ENCODE measurements at regions not wholly inside any gene's neighbourhood (a gene's known extent, or its start where the extent isn't known, plus 50 kb on each side); places are given as distances from the start of the nearest gene placed in this dataset.
A peak's percentile ranks its signal among the peaks of the same experiment; 100 is the strongest.

DNA sequence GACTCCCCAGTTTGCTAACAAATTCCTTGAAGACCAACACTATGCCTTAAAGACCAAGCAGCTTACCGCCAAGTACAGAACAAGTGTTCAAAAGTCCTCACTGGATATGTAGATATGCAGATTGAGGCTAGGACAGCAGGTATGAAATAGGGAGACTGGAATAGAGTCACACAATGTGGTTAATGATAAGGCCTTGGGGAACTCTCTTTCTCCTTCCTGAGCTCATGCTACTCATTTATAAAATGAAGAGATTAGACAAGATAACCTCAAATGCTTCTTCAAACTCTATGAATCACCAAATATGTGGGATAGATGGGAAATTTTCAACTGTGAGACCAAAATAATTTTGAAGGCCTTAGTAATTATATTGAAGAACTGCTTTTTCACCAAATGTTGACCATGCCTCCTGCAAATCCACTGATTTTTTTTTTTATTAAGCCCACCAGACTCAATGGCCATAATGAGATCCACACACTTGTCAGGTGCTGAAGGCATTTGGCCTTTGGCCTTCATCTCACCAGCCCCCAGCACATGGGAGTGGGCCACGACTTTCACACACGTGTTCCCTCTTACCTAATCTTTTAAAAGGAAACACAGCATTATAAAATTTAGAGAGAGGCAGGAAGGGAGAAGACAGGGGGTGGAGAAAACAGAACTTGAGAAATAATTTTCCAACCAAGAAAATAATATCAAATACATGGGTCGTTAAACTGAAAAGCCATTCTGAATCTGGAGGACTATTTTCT, 181.5 kb downstream of the EN1 start (continued):
- no peak for TF ChIP-seq POLR2AphosphoS5 (IDR thresholded peaks at IDR 0.05; ENCODE audit: control insufficient read depth, insufficient read depth, low read depth, low read length)
- TF ChIP-seq RBFOX2 (IDR thresholded peaks at IDR 0.05; ENCODE audit: low read depth, low read length) = no peak
- no peak for TF ChIP-seq CBX1 (IDR thresholded peaks at IDR 0.05; ENCODE audit: low read depth)
- peak; percentile 90 for TF ChIP-seq MECOM (CRISPR knock-in tag; IDR thresholded peaks at IDR 0.05)
- no peak for TF ChIP-seq ZNF561 (CRISPR knock-in tag; conservative IDR thresholded peaks at IDR 0.05)
- no peak for TF ChIP-seq GABPB1 (CRISPR knock-in tag; IDR thresholded peaks at IDR 0.05)
- TF ChIP-seq ZFX (CRISPR knock-in tag; IDR thresholded peaks at IDR 0.05) = peak; percentile 43
- TF ChIP-seq TAL1 (IDR thresholded peaks at IDR 0.05) = peak; percentile 54; the same call in 1 of the 2 replicates
- TF ChIP-seq ETS2 (tag; IDR thresholded peaks at IDR 0.05; ENCODE audit: borderline replicate concordance, poor library complexity, severe bottlenecking) = no peak
- TF ChIP-seq, protein P1, sequence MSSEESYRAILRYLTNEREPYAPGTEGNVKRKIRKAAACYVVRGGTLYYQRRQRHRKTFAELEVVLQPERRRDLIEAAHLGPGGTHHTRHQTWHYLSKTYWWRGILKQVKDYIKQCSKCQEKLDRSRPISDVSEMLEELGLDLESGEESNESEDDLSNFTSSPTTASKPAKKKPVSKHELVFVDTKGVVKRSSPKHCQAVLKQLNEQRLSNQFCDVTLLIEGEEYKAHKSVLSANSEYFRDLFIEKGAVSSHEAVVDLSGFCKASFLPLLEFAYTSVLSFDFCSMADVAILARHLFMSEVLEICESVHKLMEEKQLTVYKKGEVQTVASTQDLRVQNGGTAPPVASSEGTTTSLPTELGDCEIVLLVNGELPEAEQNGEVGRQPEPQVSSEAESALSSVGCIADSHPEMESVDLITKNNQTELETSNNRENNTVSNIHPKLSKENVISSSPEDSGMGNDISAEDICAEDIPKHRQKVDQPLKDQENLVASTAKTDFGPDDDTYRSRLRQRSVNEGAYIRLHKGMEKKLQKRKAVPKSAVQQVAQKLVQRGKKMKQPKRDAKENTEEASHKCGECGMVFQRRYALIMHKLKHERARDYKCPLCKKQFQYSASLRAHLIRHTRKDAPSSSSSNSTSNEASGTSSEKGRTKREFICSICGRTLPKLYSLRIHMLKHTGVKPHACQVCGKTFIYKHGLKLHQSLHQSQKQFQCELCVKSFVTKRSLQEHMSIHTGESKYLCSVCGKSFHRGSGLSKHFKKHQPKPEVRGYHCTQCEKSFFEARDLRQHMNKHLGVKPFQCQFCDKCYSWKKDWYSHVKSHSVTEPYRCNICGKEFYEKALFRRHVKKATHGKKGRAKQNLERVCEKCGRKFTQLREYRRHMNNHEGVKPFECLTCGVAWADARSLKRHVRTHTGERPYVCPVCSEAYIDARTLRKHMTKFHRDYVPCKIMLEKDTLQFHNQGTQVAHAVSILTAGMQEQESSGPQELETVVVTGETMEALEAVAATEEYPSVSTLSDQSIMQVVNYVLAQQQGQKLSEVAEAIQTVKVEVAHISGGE (CRISPR knock-in tag; IDR thresholded peaks at IDR 0.05) = no peak
- peak; percentile 57 for TF ChIP-seq DPF2 (IDR thresholded peaks at IDR 0.05)
- TF ChIP-seq ZNF644 (tag; IDR thresholded peaks at IDR 0.05; ENCODE audit: low read depth) = no peak
- TF ChIP-seq, protein P2, sequence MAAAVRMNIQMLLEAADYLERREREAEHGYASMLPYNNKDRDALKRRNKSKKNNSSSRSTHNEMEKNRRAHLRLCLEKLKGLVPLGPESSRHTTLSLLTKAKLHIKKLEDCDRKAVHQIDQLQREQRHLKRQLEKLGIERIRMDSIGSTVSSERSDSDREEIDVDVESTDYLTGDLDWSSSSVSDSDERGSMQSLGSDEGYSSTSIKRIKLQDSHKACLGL (CRISPR knock-in tag; IDR thresholded peaks at IDR 0.05; ENCODE audit: borderline replicate concordance, poor library complexity, severe bottlenecking) = no peak
- TF ChIP-seq, protein P3, sequence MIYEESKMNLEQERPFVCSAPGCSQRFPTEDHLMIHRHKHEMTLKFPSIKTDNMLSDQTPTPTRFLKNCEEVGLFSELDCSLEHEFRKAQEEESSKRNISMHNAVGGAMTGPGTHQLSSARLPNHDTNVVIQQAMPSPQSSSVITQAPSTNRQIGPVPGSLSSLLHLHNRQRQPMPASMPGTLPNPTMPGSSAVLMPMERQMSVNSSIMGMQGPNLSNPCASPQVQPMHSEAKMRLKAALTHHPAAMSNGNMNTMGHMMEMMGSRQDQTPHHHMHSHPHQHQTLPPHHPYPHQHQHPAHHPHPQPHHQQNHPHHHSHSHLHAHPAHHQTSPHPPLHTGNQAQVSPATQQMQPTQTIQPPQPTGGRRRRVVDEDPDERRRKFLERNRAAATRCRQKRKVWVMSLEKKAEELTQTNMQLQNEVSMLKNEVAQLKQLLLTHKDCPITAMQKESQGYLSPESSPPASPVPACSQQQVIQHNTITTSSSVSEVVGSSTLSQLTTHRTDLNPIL (CRISPR knock-in tag; IDR thresholded peaks at IDR 0.05) = no peak
- TF ChIP-seq, protein P4, sequence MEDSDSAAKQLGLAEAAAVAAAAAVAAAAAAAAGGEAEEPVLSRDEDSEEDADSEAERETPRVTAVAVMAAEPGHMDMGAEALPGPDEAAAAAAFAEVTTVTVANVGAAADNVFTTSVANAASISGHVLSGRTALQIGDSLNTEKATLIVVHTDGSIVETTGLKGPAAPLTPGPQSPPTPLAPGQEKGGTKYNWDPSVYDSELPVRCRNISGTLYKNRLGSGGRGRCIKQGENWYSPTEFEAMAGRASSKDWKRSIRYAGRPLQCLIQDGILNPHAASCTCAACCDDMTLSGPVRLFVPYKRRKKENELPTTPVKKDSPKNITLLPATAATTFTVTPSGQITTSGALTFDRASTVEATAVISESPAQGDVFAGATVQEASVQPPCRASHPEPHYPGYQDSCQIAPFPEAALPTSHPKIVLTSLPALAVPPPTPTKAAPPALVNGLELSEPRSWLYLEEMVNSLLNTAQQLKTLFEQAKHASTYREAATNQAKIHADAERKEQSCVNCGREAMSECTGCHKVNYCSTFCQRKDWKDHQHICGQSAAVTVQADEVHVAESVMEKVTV (CRISPR knock-in tag; IDR thresholded peaks at IDR 0.05) = no peak
- TF ChIP-seq ZNF143 (CRISPR knock-in tag; IDR thresholded peaks at IDR 0.05) = no peak
- TF ChIP-seq GATA2 (CRISPR knock-in tag; IDR thresholded peaks at IDR 0.05) = peak; percentile 51
- TF ChIP-seq WHSC1 (IDR thresholded peaks at IDR 0.05; ENCODE audit: low read length) = no peak
- TF ChIP-seq CCNT2 (IDR thresholded peaks at IDR 0.05; ENCODE audit: borderline replicate concordance, extremely low read depth, insufficient read length, low read depth, low read length) = no peak
- no peak for TF ChIP-seq ZSCAN32 (CRISPR knock-in tag; IDR thresholded peaks at IDR 0.05)

Data from K562 (cell line).